ENCODE measurements at regions not wholly inside any gene's neighbourhood (a gene's known extent, or its start where the extent isn't known, plus 50 kb on each side); places are given as distances from the start of the nearest gene placed in this dataset.

- no peak for TF ChIP-seq CTCF (IDR thresholded peaks at IDR 0.05; ENCODE audit: low read depth, low read length, missing input control)
- TF ChIP-seq, protein P1, sequence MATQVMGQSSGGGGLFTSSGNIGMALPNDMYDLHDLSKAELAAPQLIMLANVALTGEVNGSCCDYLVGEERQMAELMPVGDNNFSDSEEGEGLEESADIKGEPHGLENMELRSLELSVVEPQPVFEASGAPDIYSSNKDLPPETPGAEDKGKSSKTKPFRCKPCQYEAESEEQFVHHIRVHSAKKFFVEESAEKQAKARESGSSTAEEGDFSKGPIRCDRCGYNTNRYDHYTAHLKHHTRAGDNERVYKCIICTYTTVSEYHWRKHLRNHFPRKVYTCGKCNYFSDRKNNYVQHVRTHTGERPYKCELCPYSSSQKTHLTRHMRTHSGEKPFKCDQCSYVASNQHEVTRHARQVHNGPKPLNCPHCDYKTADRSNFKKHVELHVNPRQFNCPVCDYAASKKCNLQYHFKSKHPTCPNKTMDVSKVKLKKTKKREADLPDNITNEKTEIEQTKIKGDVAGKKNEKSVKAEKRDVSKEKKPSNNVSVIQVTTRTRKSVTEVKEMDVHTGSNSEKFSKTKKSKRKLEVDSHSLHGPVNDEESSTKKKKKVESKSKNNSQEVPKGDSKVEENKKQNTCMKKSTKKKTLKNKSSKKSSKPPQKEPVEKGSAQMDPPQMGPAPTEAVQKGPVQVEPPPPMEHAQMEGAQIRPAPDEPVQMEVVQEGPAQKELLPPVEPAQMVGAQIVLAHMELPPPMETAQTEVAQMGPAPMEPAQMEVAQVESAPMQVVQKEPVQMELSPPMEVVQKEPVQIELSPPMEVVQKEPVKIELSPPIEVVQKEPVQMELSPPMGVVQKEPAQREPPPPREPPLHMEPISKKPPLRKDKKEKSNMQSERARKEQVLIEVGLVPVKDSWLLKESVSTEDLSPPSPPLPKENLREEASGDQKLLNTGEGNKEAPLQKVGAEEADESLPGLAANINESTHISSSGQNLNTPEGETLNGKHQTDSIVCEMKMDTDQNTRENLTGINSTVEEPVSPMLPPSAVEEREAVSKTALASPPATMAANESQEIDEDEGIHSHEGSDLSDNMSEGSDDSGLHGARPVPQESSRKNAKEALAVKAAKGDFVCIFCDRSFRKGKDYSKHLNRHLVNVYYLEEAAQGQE (IDR thresholded peaks at IDR 0.05) = peak; percentile 39
- no peak for TF ChIP-seq TAF1 (conservative IDR thresholded peaks at IDR 0.05)
Measured at GRCh38 chr12:115088328-115088994, 404.5 kb upstream of the TBX3 start.

All from liver (tissue), 3 donors.